Body of pancreas (tissue), 4 donors: ENCODE measurements at regions not wholly inside any gene's neighbourhood (a gene's known extent, or its start where the extent isn't known, plus 50 kb on each side); places are given as distances from the start of the nearest gene placed in this dataset.

ENCODE experiments used
- CTCF ChIP-seq, 7 experiments: fragments of 450-650 bp in 4 of 7; fragments of 200-600 bp in 3 of 7; sonication (generic) in 3 of 7; IDR thresholded peaks; one replicate each; pipeline ENCODE4 v1.5.1; 2016 to 2019; ENCODE audit warnings: antibody characterized with exemption in 7 of 7
- POLR2A ChIP-seq, 3 donors: fragments of 450-650 bp; IDR thresholded peaks; one replicate each; pipeline ENCODE4 v1.6.1; 2016; ENCODE audit warnings: antibody characterized with exemption in 3 of 3, mild to moderate bottlenecking in 2 of 3

GRCh38 chr2:103121106-103121505 is 359.3 kb downstream of the TMEM182 start:
- TF ChIP-seq POLR2A (IDR thresholded peaks at IDR 0.05) (no peak), CTCF (IDR thresholded peaks at IDR 0.05) (no peak)
